Panc1 (cell line): ENCODE measurements at regions not wholly inside any gene's neighbourhood (a gene's known extent, or its start where the extent isn't known, plus 50 kb on each side); places are given as distances from the start of the nearest gene placed in this dataset.

Source experiments
- ATAC-seq: fragments of 200-7000 bp; cut with Tn5 transposase; 2 replicates; pipeline ENCODE4 v1.9.1; 2020; ENCODE audit warnings: mild to moderate bottlenecking, moderate library complexity
- BruUV-seq: library from RNA; stranded (reverse); fragments of 400-500 nt; replicated peaks from 2 replicates; lab custom pipeline; 2021; lab: Mats Ljungman, UMichigan
- CTCF ChIA-PET: fragments of 300-600 bp; sonication (Branson Sonifier 250); formaldehyde crosslinking; loops from one replicate; lab custom pipeline; 2022; ENCODE audit warnings: antibody characterized with exemption; lab: Charles Lee
- POLR2A ChIA-PET: fragments of 300-600 bp; sonication (Branson Sonifier 250); formaldehyde crosslinking; loops from one replicate; lab custom pipeline; 2022; ENCODE audit warnings: antibody characterized with exemption; lab: Charles Lee
- DNase-seq: peaks from one replicate; pipeline ENCODE4 v3.0.0-alpha.2; 2010; ENCODE audit warnings: low read depth, low spot score
- H3K27ac ChIP-seq: 2 replicates; pipeline ENCODE4 v1.5.1; 2011; ENCODE audit warnings: mild to moderate bottlenecking, low read length, inconsistent platforms
- H3K27me3 ChIP-seq: fragments of 200-500 bp; sonication (Bioruptor generic); 2 replicates; pipeline ENCODE4 v1.6.0; 2014; ENCODE audit warnings: low read length, inconsistent platforms; ENCODE audit not compliant: control insufficient read depth, insufficient read depth
- H3K36me3 ChIP-seq: fragments of 200-500 bp; sonication (Bioruptor generic); 2 replicates; pipeline ENCODE4 v1.5.1; 2014; ENCODE audit warnings: inconsistent platforms, mild to moderate bottlenecking, low read length, moderate library complexity; ENCODE audit not compliant: control insufficient read depth, insufficient read depth
- H3K4me1 ChIP-seq: 2 replicates; pipeline ENCODE4 v1.5.1; 2011; ENCODE audit warnings: inconsistent platforms, mild to moderate bottlenecking, low read length, moderate library complexity; ENCODE audit not compliant: control insufficient read depth, insufficient read depth
- H3K4me3 ChIP-seq, 2 experiments: 2 replicates each; pipeline ENCODE4 v1.5.1; 2011 to 2012; ENCODE audit warnings: low read depth in 2 of 2, low read length in 2 of 2, mild to moderate bottlenecking in 2 of 2, inconsistent platforms in 1 of 2, moderate library complexity in 1 of 2
- H3K9me3 ChIP-seq: fragments of 200-500 bp; sonication (Bioruptor generic); 2 replicates; pipeline ENCODE4 v1.5.1; 2014; ENCODE audit warnings: low read depth, mild to moderate bottlenecking, inconsistent platforms, low read length, moderate library complexity; ENCODE audit not compliant: control insufficient read depth, insufficient read depth
- POLR2AphosphoS5 ChIP-seq: IDR thresholded peaks from 2 replicates; pipeline ENCODE4 v1.6.1; 2012; ENCODE audit warnings: mild to moderate bottlenecking, low read depth, low read length, moderate library complexity
- REST ChIP-seq, 2 experiments: IDR thresholded peaks; 2 replicates each; pipeline ENCODE4 v1.6.1; 2011 to 2012; ENCODE audit warnings: low read depth in 2 of 2, control low read depth in 1 of 2, low read length in 1 of 2, mild to moderate bottlenecking in 1 of 2, moderate library complexity in 1 of 2; ENCODE audit not compliant: insufficient read depth in 1 of 2
- SIN3A ChIP-seq: IDR thresholded peaks from 2 replicates; pipeline ENCODE4 v1.6.1; 2012; ENCODE audit warnings: low read depth, mild to moderate bottlenecking, low read length, moderate library complexity, borderline replicate concordance; ENCODE audit not compliant: insufficient read depth
- TCF7L2 ChIP-seq: IDR thresholded peaks from 2 replicates; pipeline ENCODE4 v1.6.1; 2011; ENCODE audit warnings: mild to moderate bottlenecking, low read depth, low read length, inconsistent platforms
- in situ Hi-C: cut with HindIII; loops from 2 replicates; pipeline ENCODE4 v1.10.0; 2016; ENCODE audit warnings: low sequenced_read_pairs, low pct_unique_long_range_greater_than_20kb
- intact Hi-C: fragments of 100-400 bp; cut with micrococcal nuclease; formaldehyde crosslinking; loops from one replicate; pipeline ENCODE4 v1.10.0; 2022; ENCODE audit not compliant: unreplicated experiment
- TF ChIP-seq, protein P1 (sequence below): fragments of 450-650 bp; IDR thresholded peaks from 2 replicates; pipeline ENCODE4 v1.5.1; 2017; ENCODE audit warnings: mild to moderate bottlenecking

DNA sequence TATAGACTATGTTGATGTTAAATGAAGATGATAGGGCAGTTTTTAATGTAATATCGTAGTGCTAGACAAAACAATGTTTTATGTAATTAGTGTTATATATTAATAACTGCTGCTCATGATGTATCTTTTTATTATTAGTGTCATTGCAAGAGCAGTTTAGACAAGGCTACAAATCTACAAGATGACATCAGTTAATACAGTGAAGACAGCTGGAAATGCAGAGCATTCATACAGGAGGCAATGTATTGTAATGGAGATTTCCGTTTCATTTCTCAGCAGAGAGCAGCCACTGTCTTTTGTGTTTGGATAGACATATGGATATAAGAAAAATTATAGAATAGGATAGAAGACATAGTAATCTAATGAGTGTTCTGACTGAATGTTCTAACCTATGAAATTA, 178.0 kb downstream of the FOXG1 start:
- H3K27me3 ChIP-seq: no peaks in the 10 kb centered on the region
- in situ Hi-C loops: no loop called here
- no peaks in the 10 kb centered on the region for H3K36me3 ChIP-seq
- CTCF ChIA-PET: no interaction called here
- intact Hi-C loops: no loop called here
- no peak for DNase-seq
- TF ChIP-seq, protein P1, sequence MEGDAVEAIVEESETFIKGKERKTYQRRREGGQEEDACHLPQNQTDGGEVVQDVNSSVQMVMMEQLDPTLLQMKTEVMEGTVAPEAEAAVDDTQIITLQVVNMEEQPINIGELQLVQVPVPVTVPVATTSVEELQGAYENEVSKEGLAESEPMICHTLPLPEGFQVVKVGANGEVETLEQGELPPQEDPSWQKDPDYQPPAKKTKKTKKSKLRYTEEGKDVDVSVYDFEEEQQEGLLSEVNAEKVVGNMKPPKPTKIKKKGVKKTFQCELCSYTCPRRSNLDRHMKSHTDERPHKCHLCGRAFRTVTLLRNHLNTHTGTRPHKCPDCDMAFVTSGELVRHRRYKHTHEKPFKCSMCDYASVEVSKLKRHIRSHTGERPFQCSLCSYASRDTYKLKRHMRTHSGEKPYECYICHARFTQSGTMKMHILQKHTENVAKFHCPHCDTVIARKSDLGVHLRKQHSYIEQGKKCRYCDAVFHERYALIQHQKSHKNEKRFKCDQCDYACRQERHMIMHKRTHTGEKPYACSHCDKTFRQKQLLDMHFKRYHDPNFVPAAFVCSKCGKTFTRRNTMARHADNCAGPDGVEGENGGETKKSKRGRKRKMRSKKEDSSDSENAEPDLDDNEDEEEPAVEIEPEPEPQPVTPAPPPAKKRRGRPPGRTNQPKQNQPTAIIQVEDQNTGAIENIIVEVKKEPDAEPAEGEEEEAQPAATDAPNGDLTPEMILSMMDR: no peak
- TF ChIP-seq POLR2AphosphoS5: no peak
- TF ChIP-seq SIN3A: no peak
- no peak for TF ChIP-seq TCF7L2
- TF ChIP-seq REST (IDR thresholded peaks at IDR 0.05; ENCODE audit: insufficient read depth in 1 of 2, low read depth in 2 of 2, low read length in 1 of 2): no peak
- ATAC-seq: no peak
- H3K4me3 ChIP-seq: no peak overlapping the region
- H3K4me1 ChIP-seq: no peaks in the 10 kb centered on the region
- no peak overlapping the region for H3K27ac ChIP-seq
- BruUV-seq: no TSS peak
- POLR2A ChIA-PET: no interaction called here
- H3K9me3 ChIP-seq: no peaks in the 10 kb centered on the region

DNA sequence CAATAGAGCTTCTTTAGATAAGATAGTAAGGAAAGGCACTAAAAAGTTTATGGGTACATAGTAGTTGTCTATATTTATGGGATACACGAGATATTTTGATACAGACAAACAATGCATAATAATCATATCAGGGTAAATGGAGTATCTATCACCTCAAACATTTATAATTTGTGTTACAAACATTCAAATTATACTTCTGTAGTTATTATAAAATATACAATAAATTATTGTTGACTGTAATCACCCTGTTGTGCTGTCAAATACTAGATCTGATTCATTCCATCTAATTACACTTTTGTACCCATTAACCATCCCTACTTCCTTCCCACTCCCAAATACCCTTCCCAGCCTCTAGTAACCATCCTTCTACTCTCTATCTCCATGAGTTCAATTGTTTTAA, 179.7 kb downstream of the FOXG1 start:
- no peaks in the 10 kb centered on the region for H3K4me1 ChIP-seq
- no peak overlapping the region for H3K27ac ChIP-seq
- no TSS peak for BruUV-seq
- H3K9me3 ChIP-seq: no peaks in the 10 kb centered on the region
- CTCF ChIA-PET: no interaction called here
- no peaks in the 10 kb centered on the region for H3K27me3 ChIP-seq
- POLR2A ChIA-PET: no interaction called here
- TF ChIP-seq, protein P1: no peak
- no peak for TF ChIP-seq POLR2AphosphoS5
- no peak for TF ChIP-seq TCF7L2
- no peak for TF ChIP-seq SIN3A
- TF ChIP-seq REST (IDR thresholded peaks at IDR 0.05; ENCODE audit: insufficient read depth in 1 of 2, low read depth in 2 of 2, low read length in 1 of 2): no peak
- no peak for DNase-seq
- ATAC-seq: no peak
- H3K4me3 ChIP-seq: no peak overlapping the region
- no peaks in the 10 kb centered on the region for H3K36me3 ChIP-seq
- intact Hi-C loops: no loop called here
- in situ Hi-C loops: no loop called here
